GM23338 (cell line): ENCODE measurements at regions not wholly inside any gene's neighbourhood (a gene's known extent, or its start where the extent isn't known, plus 50 kb on each side); places are given as distances from the start of the nearest gene placed in this dataset.

ENCODE experiments used
- ATAC-seq: fragments of 200-7000 bp; cut with Tn5 transposase; 3 replicates; pipeline ENCODE4 v1.9.1; 2020
- DNase-seq: peaks from one replicate; pipeline ENCODE4 v3.0.0-alpha.2; 2015; ENCODE audit warnings: low spot score
- H2AFZ ChIP-seq: fragments of 200-600 bp; sonication (generic); 2 replicates; pipeline ENCODE4 v1.8.0; 2016; ENCODE audit warnings: antibody characterized with exemption, mild to moderate bottlenecking, moderate library complexity
- H3F3A ChIP-seq: fragments of 200-600 bp; sonication (generic); replicated peaks from 2 replicates; pipeline ENCODE4 v1.8.0; 2017; ENCODE audit warnings: antibody characterized with exemption, mixed run types, low read depth
- H3K27ac ChIP-seq: fragments of 200-600 bp; sonication (generic); 2 replicates; pipeline ENCODE4 v1.6.1; 2016; ENCODE audit warnings: low read depth
- H3K27me3 ChIP-seq: fragments of 200-600 bp; sonication (generic); 2 replicates; pipeline ENCODE4 v1.8.0; 2016; ENCODE audit warnings: mild to moderate bottlenecking, mixed run types, moderate library complexity; ENCODE audit not compliant: insufficient read depth
- H3K36me3 ChIP-seq: fragments of 200-600 bp; sonication (generic); 2 replicates; pipeline ENCODE4 v1.8.0; 2016; ENCODE audit warnings: mild to moderate bottlenecking; ENCODE audit not compliant: insufficient read depth
- H3K4me1 ChIP-seq: fragments of 200-600 bp; sonication (generic); 2 replicates; pipeline ENCODE4 v1.8.0; 2016; ENCODE audit warnings: mild to moderate bottlenecking, moderate library complexity; ENCODE audit not compliant: insufficient read depth
- H3K4me2 ChIP-seq: fragments of 200-600 bp; sonication (generic); 2 replicates; pipeline ENCODE4 v1.7.1; 2017; ENCODE audit warnings: mixed run types
- H3K4me3 ChIP-seq: fragments of 200-600 bp; sonication (generic); 2 replicates; pipeline ENCODE4 v1.6.1; 2016; ENCODE audit warnings: mixed run types
- H3K79me2 ChIP-seq: fragments of 200-600 bp; sonication (generic); replicated peaks from 2 replicates; pipeline ENCODE4 v1.8.0; 2017; ENCODE audit warnings: mild to moderate bottlenecking; ENCODE audit not compliant: insufficient read depth
- H3K9me2 ChIP-seq: fragments of 200-600 bp; sonication (generic); 2 replicates; pipeline ENCODE4 v1.8.0; 2017; ENCODE audit not compliant: insufficient read depth
- H4K20me1 ChIP-seq: fragments of 200-600 bp; sonication (generic); replicated peaks from 2 replicates; pipeline ENCODE4 v1.8.0; 2017; ENCODE audit warnings: mild to moderate bottlenecking; ENCODE audit not compliant: insufficient read depth
- H3K27ac Mint-ChIP-seq: 2 replicates; pipeline ENCODE4 v1.8.0; 2020; ENCODE audit warnings: inconsistent platforms, mild to moderate bottlenecking, moderate library complexity, mixed read lengths
- H3K27me3 Mint-ChIP-seq: 3 replicates; pipeline ENCODE4 v1.8.0; 2022; ENCODE audit warnings: low read depth, mild to moderate bottlenecking, moderate library complexity, mixed read lengths, inconsistent platforms; ENCODE audit not compliant: insufficient read depth, poor library complexity
- H3K36me3 Mint-ChIP-seq: 3 replicates; pipeline ENCODE4 v1.8.0; 2021; ENCODE audit warnings: low read depth, mild to moderate bottlenecking, inconsistent platforms, moderate library complexity, mixed read lengths
- H3K4me1 Mint-ChIP-seq: 3 replicates; pipeline ENCODE4 v1.8.0; 2020; ENCODE audit warnings: mild to moderate bottlenecking, inconsistent platforms, mixed read lengths
- H3K4me3 Mint-ChIP-seq: 3 replicates; pipeline ENCODE4 v1.8.0; 2021; ENCODE audit warnings: moderate library complexity, mild to moderate bottlenecking, inconsistent platforms, mixed read lengths
- H3K9me3 Mint-ChIP-seq: 3 replicates; pipeline ENCODE4 v1.8.0; 2020; ENCODE audit warnings: moderate library complexity, mild to moderate bottlenecking, inconsistent platforms, mixed read lengths
- CTCF ChIP-seq, 2 experiments: fragments of 200-600 bp in 1 of 2; sonication (generic) in 1 of 2; conservative IDR thresholded peaks; 2 replicates each; pipeline versions ENCODE4 v1.5.1 to v1.6.1; 2016 to 2017; ENCODE audit warnings: antibody characterized with exemption in 2 of 2, low read depth in 2 of 2, mild to moderate bottlenecking in 2 of 2, moderate library complexity in 1 of 2
- ZNF114 ChIP-seq: fragments of 250-450 bp; sonication (Bioruptor Pico); IDR thresholded peaks from 2 replicates; pipeline ENCODE4 v1.5.0; 2020; ENCODE audit warnings: mild to moderate bottlenecking, moderate library complexity
- TF ChIP-seq, protein P1 (sequence below): fragments of 250-450 bp; sonication (Bioruptor Pico); IDR thresholded peaks from 2 replicates; pipeline ENCODE4 v1.5.0; 2020; ENCODE audit warnings: mild to moderate bottlenecking, moderate library complexity
- TF ChIP-seq, protein P2 (sequence below): IDR thresholded peaks from 2 replicates; pipeline ENCODE4 v1.6.1; 2016; ENCODE audit warnings: antibody characterized with exemption

DNA sequence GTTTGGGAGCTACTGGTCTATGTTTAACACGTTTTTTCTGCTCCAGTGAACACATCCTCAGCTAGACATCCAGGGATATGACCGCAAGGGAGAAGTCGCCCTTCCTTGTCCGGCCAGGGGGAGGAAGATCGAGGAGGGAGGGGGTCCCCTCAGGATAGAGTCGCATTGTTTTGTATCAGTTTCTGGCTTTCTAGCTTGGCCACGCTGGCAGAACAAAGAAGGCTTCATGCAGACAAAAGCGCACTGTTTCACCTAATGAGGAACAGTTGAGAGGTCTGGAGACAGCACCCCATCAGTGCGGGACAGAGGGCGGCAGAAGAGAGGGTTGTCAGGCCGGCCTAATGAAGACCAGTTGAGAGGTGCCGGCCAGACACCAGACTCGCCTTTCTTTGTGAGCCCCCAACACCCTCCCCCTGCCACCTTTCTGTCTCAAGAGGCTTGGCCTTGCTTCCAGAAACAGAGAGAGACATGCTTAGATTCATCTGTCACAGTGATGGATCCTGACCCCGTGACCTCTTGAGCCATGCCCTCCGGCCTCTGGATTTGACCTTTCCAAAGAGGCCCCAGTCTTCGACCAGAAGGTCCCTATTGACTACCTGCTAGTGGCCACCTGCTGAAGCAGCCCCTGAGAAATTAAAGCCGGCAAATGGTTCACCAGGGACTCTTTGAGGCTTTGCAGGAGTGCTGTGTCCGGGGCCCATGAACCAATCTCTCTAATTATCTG, 254.7 kb upstream of the TBX3 start (continued):
- TF ChIP-seq, protein P1, sequence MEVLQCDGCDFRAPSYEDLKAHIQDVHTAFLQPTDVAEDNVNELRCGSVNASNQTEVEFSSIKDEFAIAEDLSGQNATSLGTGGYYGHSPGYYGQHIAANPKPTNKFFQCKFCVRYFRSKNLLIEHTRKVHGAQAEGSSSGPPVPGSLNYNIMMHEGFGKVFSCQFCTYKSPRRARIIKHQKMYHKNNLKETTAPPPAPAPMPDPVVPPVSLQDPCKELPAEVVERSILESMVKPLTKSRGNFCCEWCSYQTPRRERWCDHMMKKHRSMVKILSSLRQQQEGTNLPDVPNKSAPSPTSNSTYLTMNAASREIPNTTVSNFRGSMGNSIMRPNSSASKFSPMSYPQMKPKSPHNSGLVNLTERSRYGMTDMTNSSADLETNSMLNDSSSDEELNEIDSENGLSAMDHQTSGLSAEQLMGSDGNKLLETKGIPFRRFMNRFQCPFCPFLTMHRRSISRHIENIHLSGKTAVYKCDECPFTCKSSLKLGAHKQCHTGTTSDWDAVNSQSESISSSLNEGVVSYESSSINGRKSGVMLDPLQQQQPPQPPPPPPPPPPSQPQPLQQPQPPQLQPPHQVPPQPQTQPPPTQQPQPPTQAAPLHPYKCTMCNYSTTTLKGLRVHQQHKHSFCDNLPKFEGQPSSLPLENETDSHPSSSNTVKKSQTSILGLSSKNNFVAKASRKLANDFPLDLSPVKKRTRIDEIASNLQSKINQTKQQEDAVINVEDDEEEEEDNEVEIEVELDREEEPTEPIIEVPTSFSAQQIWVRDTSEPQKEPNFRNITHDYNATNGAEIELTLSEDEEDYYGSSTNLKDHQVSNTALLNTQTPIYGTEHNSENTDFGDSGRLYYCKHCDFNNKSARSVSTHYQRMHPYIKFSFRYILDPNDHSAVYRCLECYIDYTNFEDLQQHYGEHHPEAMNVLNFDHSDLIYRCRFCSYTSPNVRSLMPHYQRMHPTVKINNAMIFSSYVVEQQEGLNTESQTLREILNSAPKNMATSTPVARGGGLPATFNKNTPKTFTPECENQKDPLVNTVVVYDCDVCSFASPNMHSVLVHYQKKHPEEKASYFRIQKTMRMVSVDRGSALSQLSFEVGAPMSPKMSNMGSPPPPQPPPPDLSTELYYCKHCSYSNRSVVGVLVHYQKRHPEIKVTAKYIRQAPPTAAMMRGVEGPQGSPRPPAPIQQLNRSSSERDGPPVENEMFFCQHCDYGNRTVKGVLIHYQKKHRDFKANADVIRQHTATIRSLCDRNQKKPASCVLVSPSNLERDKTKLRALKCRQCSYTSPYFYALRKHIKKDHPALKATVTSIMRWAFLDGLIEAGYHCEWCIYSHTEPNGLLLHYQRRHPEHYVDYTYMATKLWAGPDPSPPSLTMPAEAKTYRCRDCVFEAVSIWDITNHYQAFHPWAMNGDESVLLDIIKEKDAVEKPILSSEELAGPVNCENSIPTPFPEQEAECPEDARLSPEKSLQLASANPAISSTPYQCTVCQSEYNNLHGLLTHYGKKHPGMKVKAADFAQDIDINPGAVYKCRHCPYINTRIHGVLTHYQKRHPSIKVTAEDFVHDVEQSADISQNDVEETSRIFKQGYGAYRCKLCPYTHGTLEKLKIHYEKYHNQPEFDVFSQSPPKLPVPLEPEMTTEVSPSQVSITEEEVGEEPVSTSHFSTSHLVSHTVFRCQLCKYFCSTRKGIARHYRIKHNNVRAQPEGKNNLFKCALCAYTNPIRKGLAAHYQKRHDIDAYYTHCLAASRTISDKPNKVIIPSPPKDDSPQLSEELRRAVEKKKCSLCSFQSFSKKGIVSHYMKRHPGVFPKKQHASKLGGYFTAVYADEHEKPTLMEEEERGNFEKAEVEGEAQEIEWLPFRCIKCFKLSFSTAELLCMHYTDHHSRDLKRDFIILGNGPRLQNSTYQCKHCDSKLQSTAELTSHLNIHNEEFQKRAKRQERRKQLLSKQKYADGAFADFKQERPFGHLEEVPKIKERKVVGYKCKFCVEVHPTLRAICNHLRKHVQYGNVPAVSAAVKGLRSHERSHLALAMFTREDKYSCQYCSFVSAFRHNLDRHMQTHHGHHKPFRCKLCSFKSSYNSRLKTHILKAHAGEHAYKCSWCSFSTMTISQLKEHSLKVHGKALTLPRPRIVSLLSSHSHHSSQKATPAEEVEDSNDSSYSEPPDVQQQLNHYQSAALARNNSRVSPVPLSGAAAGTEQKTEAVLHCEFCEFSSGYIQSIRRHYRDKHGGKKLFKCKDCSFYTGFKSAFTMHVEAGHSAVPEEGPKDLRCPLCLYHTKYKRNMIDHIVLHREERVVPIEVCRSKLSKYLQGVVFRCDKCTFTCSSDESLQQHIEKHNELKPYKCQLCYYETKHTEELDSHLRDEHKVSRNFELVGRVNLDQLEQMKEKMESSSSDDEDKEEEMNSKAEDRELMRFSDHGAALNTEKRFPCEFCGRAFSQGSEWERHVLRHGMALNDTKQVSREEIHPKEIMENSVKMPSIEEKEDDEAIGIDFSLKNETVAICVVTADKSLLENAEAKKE, result no peak
- TF ChIP-seq ZNF114 (CRISPR knock-in tag), result no peak
- TF ChIP-seq CTCF (conservative IDR thresholded peaks at IDR 0.05; ENCODE audit: low read depth in 2 of 2), result no peak

- no peak for ATAC-seq
- H3K4me1 ChIP-seq, result no peaks in the 10 kb centered on the region
- no peaks in the 10 kb centered on the region for H4K20me1 ChIP-seq
- H3F3A ChIP-seq, result no peaks in the 10 kb centered on the region
- no peak overlapping the region for H2AFZ ChIP-seq
- Mint-ChIP-seq H3K27me3 (peaks cover 3% of the 10 kb centered on the region), H3K27ac (no peak overlapping the region), H3K4me1 (no peaks in the 10 kb centered on the region), H3K4me3 (no peak overlapping the region), H3K36me3 (peaks cover under 1% of the 10 kb centered on the region; the same call in 1 of the 3 replicates), H3K9me3 (peaks cover 7% of the 10 kb centered on the region; the same call in 1 of the 3 replicates)
- peaks cover 14% of the 10 kb centered on the region; the same call in 1 of the 2 replicates for H3K9me2 ChIP-seq
- no peak overlapping the region for H3K4me3 ChIP-seq
- no peaks in the 10 kb centered on the region for H3K36me3 ChIP-seq
- DNase-seq, result no peak
- no peaks in the 10 kb centered on the region for H3K79me2 ChIP-seq
- H3K27me3 ChIP-seq, result no peaks in the 10 kb centered on the region
- no peak overlapping the region for H3K27ac ChIP-seq
- H3K4me2 ChIP-seq, result no peak overlapping the region
- TF ChIP-seq, protein P2, sequence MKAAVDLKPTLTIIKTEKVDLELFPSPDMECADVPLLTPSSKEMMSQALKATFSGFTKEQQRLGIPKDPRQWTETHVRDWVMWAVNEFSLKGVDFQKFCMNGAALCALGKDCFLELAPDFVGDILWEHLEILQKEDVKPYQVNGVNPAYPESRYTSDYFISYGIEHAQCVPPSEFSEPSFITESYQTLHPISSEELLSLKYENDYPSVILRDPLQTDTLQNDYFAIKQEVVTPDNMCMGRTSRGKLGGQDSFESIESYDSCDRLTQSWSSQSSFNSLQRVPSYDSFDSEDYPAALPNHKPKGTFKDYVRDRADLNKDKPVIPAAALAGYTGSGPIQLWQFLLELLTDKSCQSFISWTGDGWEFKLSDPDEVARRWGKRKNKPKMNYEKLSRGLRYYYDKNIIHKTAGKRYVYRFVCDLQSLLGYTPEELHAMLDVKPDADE, result no peak
These were observed 252.4 kb upstream of the TBX3 start for GRCh38 chr12:114936148-114937079.
